ENCODE measurements at regions not wholly inside any gene's neighbourhood (a gene's known extent, or its start where the extent isn't known, plus 50 kb on each side); places are given as distances from the start of the nearest gene placed in this dataset.

DNA sequence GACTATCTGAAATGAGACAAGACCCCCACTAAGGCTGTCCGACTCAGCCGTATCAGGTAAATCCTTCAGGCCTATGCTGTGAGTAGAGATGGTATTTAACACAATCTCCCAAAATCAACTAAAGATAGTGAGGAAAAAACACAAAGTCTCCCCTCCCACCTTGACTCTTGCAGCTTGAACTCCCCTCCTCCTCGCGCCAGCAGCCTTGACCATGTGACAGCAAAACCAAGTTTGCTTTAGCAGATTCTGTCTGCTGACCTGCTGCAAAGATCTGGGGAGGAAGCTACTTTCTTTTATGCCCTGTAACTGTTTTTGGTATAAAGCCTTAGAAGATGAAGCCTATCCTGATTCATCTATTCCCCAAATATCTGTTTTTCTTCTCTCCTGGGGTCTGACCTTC lies 509.5 kb downstream of the CDH26 start:
- Histone ChIP-seq H3K4me1 (ENCODE audit: control insufficient read depth, insufficient read depth, low read length) (no peaks in the 10 kb centered on the region), H3K36me3 (ENCODE audit: control insufficient read depth, insufficient read depth, low read length) (no peaks in the 10 kb centered on the region), H3K4me3 (ENCODE audit: low read depth in 2 of 2, low read length in 2 of 2) (no peak overlapping the region), H3K27me3 (ENCODE audit: control insufficient read depth, insufficient read depth, low read length) (no peaks in the 10 kb centered on the region; the same call in none of the 2 replicates), H3K9me3 (ENCODE audit: control insufficient read depth, insufficient read depth, low read depth, low read length) (no peaks in the 10 kb centered on the region), H3K27ac (ENCODE audit: low read length) (no peak overlapping the region)
- POLR2A ChIA-PET = no interaction called here
- ATAC-seq = no peak
- DNase-seq (ENCODE audit: low read depth, low spot score) = no peak
- CTCF ChIA-PET = no interaction called here
- BruUV-seq (replicated peaks) = no TSS peak
- intact Hi-C loops (cut with micrococcal nuclease; ENCODE audit: unreplicated experiment) = no loop called here
- in situ Hi-C loops (cut with HindIII; ENCODE audit: low pct_unique_long_range_greater_than_20kb, low sequenced_read_pairs) = no loop called here
- TF ChIP-seq, protein P1, sequence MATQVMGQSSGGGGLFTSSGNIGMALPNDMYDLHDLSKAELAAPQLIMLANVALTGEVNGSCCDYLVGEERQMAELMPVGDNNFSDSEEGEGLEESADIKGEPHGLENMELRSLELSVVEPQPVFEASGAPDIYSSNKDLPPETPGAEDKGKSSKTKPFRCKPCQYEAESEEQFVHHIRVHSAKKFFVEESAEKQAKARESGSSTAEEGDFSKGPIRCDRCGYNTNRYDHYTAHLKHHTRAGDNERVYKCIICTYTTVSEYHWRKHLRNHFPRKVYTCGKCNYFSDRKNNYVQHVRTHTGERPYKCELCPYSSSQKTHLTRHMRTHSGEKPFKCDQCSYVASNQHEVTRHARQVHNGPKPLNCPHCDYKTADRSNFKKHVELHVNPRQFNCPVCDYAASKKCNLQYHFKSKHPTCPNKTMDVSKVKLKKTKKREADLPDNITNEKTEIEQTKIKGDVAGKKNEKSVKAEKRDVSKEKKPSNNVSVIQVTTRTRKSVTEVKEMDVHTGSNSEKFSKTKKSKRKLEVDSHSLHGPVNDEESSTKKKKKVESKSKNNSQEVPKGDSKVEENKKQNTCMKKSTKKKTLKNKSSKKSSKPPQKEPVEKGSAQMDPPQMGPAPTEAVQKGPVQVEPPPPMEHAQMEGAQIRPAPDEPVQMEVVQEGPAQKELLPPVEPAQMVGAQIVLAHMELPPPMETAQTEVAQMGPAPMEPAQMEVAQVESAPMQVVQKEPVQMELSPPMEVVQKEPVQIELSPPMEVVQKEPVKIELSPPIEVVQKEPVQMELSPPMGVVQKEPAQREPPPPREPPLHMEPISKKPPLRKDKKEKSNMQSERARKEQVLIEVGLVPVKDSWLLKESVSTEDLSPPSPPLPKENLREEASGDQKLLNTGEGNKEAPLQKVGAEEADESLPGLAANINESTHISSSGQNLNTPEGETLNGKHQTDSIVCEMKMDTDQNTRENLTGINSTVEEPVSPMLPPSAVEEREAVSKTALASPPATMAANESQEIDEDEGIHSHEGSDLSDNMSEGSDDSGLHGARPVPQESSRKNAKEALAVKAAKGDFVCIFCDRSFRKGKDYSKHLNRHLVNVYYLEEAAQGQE (IDR thresholded peaks at IDR 0.05; ENCODE audit: insufficient read depth in 1 of 2, low read depth in 2 of 2, low read length in 1 of 2) = no peak
- TF ChIP-seq TCF7L2 (IDR thresholded peaks at IDR 0.05; ENCODE audit: low read depth, low read length) = no peak
- TF ChIP-seq POLR2AphosphoS5 (IDR thresholded peaks at IDR 0.05; ENCODE audit: low read depth, low read length) = no peak
- TF ChIP-seq SIN3A (IDR thresholded peaks at IDR 0.05; ENCODE audit: borderline replicate concordance, insufficient read depth, low read depth, low read length) = no peak

GRCh38 chr20:60469829-60470228 lies 511.6 kb downstream of the CDH26 start:
- no peak for ATAC-seq
- ChIA-PET POLR2A (no interaction called here), CTCF (no interaction called here)
- TF ChIP-seq, protein P2, sequence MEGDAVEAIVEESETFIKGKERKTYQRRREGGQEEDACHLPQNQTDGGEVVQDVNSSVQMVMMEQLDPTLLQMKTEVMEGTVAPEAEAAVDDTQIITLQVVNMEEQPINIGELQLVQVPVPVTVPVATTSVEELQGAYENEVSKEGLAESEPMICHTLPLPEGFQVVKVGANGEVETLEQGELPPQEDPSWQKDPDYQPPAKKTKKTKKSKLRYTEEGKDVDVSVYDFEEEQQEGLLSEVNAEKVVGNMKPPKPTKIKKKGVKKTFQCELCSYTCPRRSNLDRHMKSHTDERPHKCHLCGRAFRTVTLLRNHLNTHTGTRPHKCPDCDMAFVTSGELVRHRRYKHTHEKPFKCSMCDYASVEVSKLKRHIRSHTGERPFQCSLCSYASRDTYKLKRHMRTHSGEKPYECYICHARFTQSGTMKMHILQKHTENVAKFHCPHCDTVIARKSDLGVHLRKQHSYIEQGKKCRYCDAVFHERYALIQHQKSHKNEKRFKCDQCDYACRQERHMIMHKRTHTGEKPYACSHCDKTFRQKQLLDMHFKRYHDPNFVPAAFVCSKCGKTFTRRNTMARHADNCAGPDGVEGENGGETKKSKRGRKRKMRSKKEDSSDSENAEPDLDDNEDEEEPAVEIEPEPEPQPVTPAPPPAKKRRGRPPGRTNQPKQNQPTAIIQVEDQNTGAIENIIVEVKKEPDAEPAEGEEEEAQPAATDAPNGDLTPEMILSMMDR (IDR thresholded peaks at IDR 0.05) = no peak
- TF ChIP-seq SIN3A (IDR thresholded peaks at IDR 0.05; ENCODE audit: borderline replicate concordance, insufficient read depth, low read depth, low read length) (no peak), POLR2AphosphoS5 (IDR thresholded peaks at IDR 0.05; ENCODE audit: low read depth, low read length) (no peak), TCF7L2 (IDR thresholded peaks at IDR 0.05; ENCODE audit: low read depth, low read length) (no peak)
- TF ChIP-seq, protein P1 (IDR thresholded peaks at IDR 0.05; ENCODE audit: insufficient read depth in 1 of 2, low read depth in 2 of 2, low read length in 1 of 2) = no peak
- H3K4me3 ChIP-seq (ENCODE audit: low read depth in 2 of 2, low read length in 2 of 2) = no peak overlapping the region
- in situ Hi-C loops (cut with HindIII; ENCODE audit: low pct_unique_long_range_greater_than_20kb, low sequenced_read_pairs) (no loop called here), intact Hi-C loops (cut with micrococcal nuclease; ENCODE audit: unreplicated experiment) (no loop called here)
- H3K36me3 ChIP-seq (ENCODE audit: control insufficient read depth, insufficient read depth, low read length) = no peaks in the 10 kb centered on the region
- no TSS peak for BruUV-seq (replicated peaks)
- no peak for DNase-seq (ENCODE audit: low read depth, low spot score)
- no peaks in the 10 kb centered on the region for H3K4me1 ChIP-seq (ENCODE audit: control insufficient read depth, insufficient read depth, low read length)
- H3K27ac ChIP-seq (ENCODE audit: low read length) = no peak overlapping the region
- no peaks in the 10 kb centered on the region for H3K9me3 ChIP-seq (ENCODE audit: control insufficient read depth, insufficient read depth, low read depth, low read length)
- H3K27me3 ChIP-seq (ENCODE audit: control insufficient read depth, insufficient read depth, low read length) = no peaks in the 10 kb centered on the region; the same call in 1 of the 2 replicates

Measured in Panc1 (cell line).